HUES64 (cell line): ENCODE measurements at regions not wholly inside any gene's neighbourhood (a gene's known extent, or its start where the extent isn't known, plus 50 kb on each side); places are given as distances from the start of the nearest gene placed in this dataset.

ENCODE experiments used
- H3K27ac ChIP-seq: 2 replicates; pipeline ENCODE4 v1.7.0; 2013; ENCODE audit warnings: low read depth, low read length, inconsistent platforms
- H3K27me3 ChIP-seq: 2 replicates; pipeline ENCODE4 v1.6.1; 2013; ENCODE audit warnings: mild to moderate bottlenecking, low read length; ENCODE audit not compliant: insufficient read depth
- H3K36me3 ChIP-seq: 2 replicates; pipeline ENCODE4 v1.6.1; 2013; ENCODE audit warnings: mild to moderate bottlenecking, low read length; ENCODE audit not compliant: insufficient read depth
- H3K4me1 ChIP-seq: 2 replicates; pipeline ENCODE4 v1.6.1; 2013; ENCODE audit warnings: mild to moderate bottlenecking, low read length, moderate library complexity; ENCODE audit not compliant: insufficient read depth
- H3K4me3 ChIP-seq: 2 replicates; pipeline ENCODE4 v1.5.1; 2013; ENCODE audit warnings: mild to moderate bottlenecking, low read length, moderate library complexity
- H3K9ac ChIP-seq: 2 replicates; pipeline ENCODE4 v1.6.1; 2013; ENCODE audit warnings: mild to moderate bottlenecking, low read depth, low read length
- H3K9me3 ChIP-seq: 2 replicates; pipeline ENCODE4 v1.6.1; 2013; ENCODE audit warnings: low read depth, low read length; ENCODE audit not compliant: insufficient read depth
- WGBS: fragments of 150-250, 120-280 bp; methylation state at CpG from one replicate; pipeline ENCODE4 v1.1.7; 2013; ENCODE audit warnings: missing lambda C conversion rate; 5-methylcytosine and 5-hydroxymethylcytosine counted together

- H3K27ac ChIP-seq: no peak overlapping the region
- peaks cover 15% of the 10 kb centered on the region for H3K4me1 ChIP-seq
- no peaks in the 10 kb centered on the region for H3K36me3 ChIP-seq
- no peaks in the 10 kb centered on the region; the same call in 1 of the 2 replicates for H3K27me3 ChIP-seq
- no peaks in the 10 kb centered on the region for H3K9me3 ChIP-seq
- 54% methylated on average over 14 of the region's 14 CpGs for WGBS
- H3K9ac ChIP-seq: no peak overlapping the region
- no peak overlapping the region for H3K4me3 ChIP-seq
Measured at GRCh38 chr12:105992849-105993740, 145.7 kb downstream of the NUAK1 start.

- H3K36me3 ChIP-seq: no peaks in the 10 kb centered on the region
- 92% methylated on average over 21 of the region's 22 CpGs for WGBS
Measured at GRCh38 chr12:105993766-105994555, 144.8 kb downstream of the NUAK1 start.

GRCh38 chr12:105995961-105996431, 142.8 kb downstream of the NUAK1 start:
- WGBS: 94% methylated on average over 4 of the region's 4 CpGs

More at GRCh38 chr12:105993766-105994555, 144.8 kb downstream of the NUAK1 start:
- peaks cover 15% of the 10 kb centered on the region for H3K4me1 ChIP-seq
- H3K9ac ChIP-seq: no peak overlapping the region
- H3K9me3 ChIP-seq: no peaks in the 10 kb centered on the region
- no peak overlapping the region for H3K27ac ChIP-seq
- H3K27me3 ChIP-seq: no peaks in the 10 kb centered on the region; the same call in 1 of the 2 replicates
- H3K4me3 ChIP-seq: no peak overlapping the region

GRCh38 chr12:105998561-105998960, 140.2 kb downstream of the NUAK1 start:
- H3K36me3 ChIP-seq: no peaks in the 10 kb centered on the region
- no peaks in the 10 kb centered on the region for H3K9me3 ChIP-seq
- no peak overlapping the region for H3K27ac ChIP-seq
- H3K27me3 ChIP-seq: no peaks in the 10 kb centered on the region
- WGBS: no CpG with 5 or more reads among the region's 1 CpG
- no peak overlapping the region for H3K4me3 ChIP-seq
- H3K9ac ChIP-seq: no peak overlapping the region
- peaks cover 9% of the 10 kb centered on the region for H3K4me1 ChIP-seq

More at GRCh38 chr12:105995961-105996431, 142.8 kb downstream of the NUAK1 start:
- Histone ChIP-seq H3K4me1 (peaks cover 21% of the 10 kb centered on the region), H3K27me3 (no peaks in the 10 kb centered on the region; the same call in 1 of the 2 replicates), H3K27ac (no peak overlapping the region), H3K9me3 (no peaks in the 10 kb centered on the region), H3K36me3 (no peaks in the 10 kb centered on the region), H3K9ac (no peak overlapping the region), H3K4me3 (no peak overlapping the region)

GRCh38 chr12:106000382-106001104, 138.2 kb downstream of the NUAK1 start:
- no peaks in the 10 kb centered on the region for H3K9me3 ChIP-seq
- H3K27ac ChIP-seq: no peak overlapping the region
- WGBS: 96% methylated on average over 2 of the region's 3 CpGs
- H3K9ac ChIP-seq: no peak overlapping the region
- peaks cover 6% of the 10 kb centered on the region; the same call in 1 of the 2 replicates for H3K4me1 ChIP-seq
- no peaks in the 10 kb centered on the region for H3K27me3 ChIP-seq
- no peak overlapping the region for H3K4me3 ChIP-seq
- no peaks in the 10 kb centered on the region for H3K36me3 ChIP-seq

GRCh38 chr12:106001105-106001836, 137.5 kb downstream of the NUAK1 start:
- WGBS: 92% methylated on average over 2 of the region's 2 CpGs
- Histone ChIP-seq H3K4me1 (peaks cover 6% of the 10 kb centered on the region; the same call in 1 of the 2 replicates), H3K27ac (no peak overlapping the region), H3K9me3 (no peaks in the 10 kb centered on the region), H3K27me3 (no peaks in the 10 kb centered on the region), H3K36me3 (no peaks in the 10 kb centered on the region), H3K9ac (no peak overlapping the region), H3K4me3 (no peak overlapping the region)

- WGBS: 91% methylated on average over 3 of the region's 3 CpGs
- Histone ChIP-seq H3K9ac (no peak overlapping the region), H3K4me1 (peaks cover 6% of the 10 kb centered on the region; the same call in 1 of the 2 replicates), H3K4me3 (no peak overlapping the region), H3K9me3 (no peaks in the 10 kb centered on the region), H3K27me3 (no peaks in the 10 kb centered on the region), H3K36me3 (no peaks in the 10 kb centered on the region), H3K27ac (no peak overlapping the region)
Measured at GRCh38 chr12:106001837-106002218, 136.9 kb downstream of the NUAK1 start.

- peaks cover 6% of the 10 kb centered on the region; the same call in 1 of the 2 replicates for H3K4me1 ChIP-seq
- H3K36me3 ChIP-seq: no peaks in the 10 kb centered on the region
- H3K9me3 ChIP-seq: no peaks in the 10 kb centered on the region
- H3K27ac ChIP-seq: no peak overlapping the region
- 96% methylated on average over 3 of the region's 3 CpGs for WGBS
- H3K27me3 ChIP-seq: no peaks in the 10 kb centered on the region
- no peak overlapping the region for H3K4me3 ChIP-seq
- no peak overlapping the region for H3K9ac ChIP-seq
Measured at GRCh38 chr12:106003297-106003696, 135.5 kb downstream of the NUAK1 start.

GRCh38 chr12:106004289-106004688, 134.5 kb downstream of the NUAK1 start:
- peaks cover 6% of the 10 kb centered on the region; the same call in 1 of the 2 replicates for H3K4me1 ChIP-seq
- no peaks in the 10 kb centered on the region for H3K36me3 ChIP-seq
- H3K27ac ChIP-seq: no peak overlapping the region
- no peak overlapping the region for H3K4me3 ChIP-seq
- H3K9me3 ChIP-seq: no peaks in the 10 kb centered on the region
- H3K27me3 ChIP-seq: no peaks in the 10 kb centered on the region
- no peak overlapping the region for H3K9ac ChIP-seq

- Histone ChIP-seq H3K9ac (no peak overlapping the region), H3K9me3 (no peaks in the 10 kb centered on the region), H3K27ac (no peak overlapping the region), H3K4me1 (no peaks in the 10 kb centered on the region), H3K27me3 (no peaks in the 10 kb centered on the region), H3K36me3 (no peaks in the 10 kb centered on the region), H3K4me3 (no peak overlapping the region)
- 89% methylated on average over 4 of the region's 4 CpGs for WGBS
Measured at GRCh38 chr12:106006382-106006781, 132.4 kb downstream of the NUAK1 start.
